Smooth muscle cell (in vitro differentiated cells): ENCODE measurements at regions not wholly inside any gene's neighbourhood (a gene's known extent, or its start where the extent isn't known, plus 50 kb on each side); places are given as distances from the start of the nearest gene placed in this dataset.

Experiments used
- DNase-seq: peaks from one replicate; lab custom pipeline; 2025; ENCODE audit not compliant: unreplicated experiment; lab: John Stamatoyannopoulos, UW
- H2AFZ ChIP-seq: fragments of 200-600 bp; sonication (generic); 2 replicates; pipeline ENCODE4 v1.6.0; 2016; ENCODE audit warnings: antibody characterized with exemption, low read depth, mild to moderate bottlenecking
- H3F3A ChIP-seq: fragments of 200-600 bp; sonication (generic); 2 replicates; pipeline ENCODE4 v1.6.0; 2017; ENCODE audit warnings: antibody characterized with exemption, low read depth
- H3K27ac ChIP-seq: fragments of 200-600 bp; sonication (generic); 2 replicates; pipeline ENCODE4 v1.5.1; 2016; ENCODE audit warnings: low read depth, mild to moderate bottlenecking
- H3K27me3 ChIP-seq: fragments of 200-600 bp; sonication (generic); 2 replicates; pipeline ENCODE4 v1.6.1; 2016; ENCODE audit warnings: low read depth, mild to moderate bottlenecking
- H3K36me3 ChIP-seq: fragments of 200-600 bp; sonication (generic); 2 replicates; pipeline ENCODE4 v1.5.1; 2016; ENCODE audit warnings: low read depth
- H3K4me1 ChIP-seq: fragments of 200-600 bp; sonication (generic); 2 replicates; pipeline ENCODE4 v1.5.1; 2016; ENCODE audit warnings: low read depth
- H3K4me2 ChIP-seq: fragments of 200-600 bp; sonication (generic); 2 replicates; pipeline ENCODE4 v1.6.0; 2016; ENCODE audit warnings: mild to moderate bottlenecking
- H3K4me3 ChIP-seq: fragments of 200-600 bp; sonication (generic); 2 replicates; pipeline ENCODE4 v1.5.1; 2016; ENCODE audit warnings: mild to moderate bottlenecking
- H3K79me2 ChIP-seq: fragments of 200-600 bp; sonication (generic); 2 replicates; pipeline ENCODE4 v1.6.0; 2016; ENCODE audit warnings: low read depth, mild to moderate bottlenecking
- H3K9ac ChIP-seq: fragments of 200-600 bp; sonication (generic); 2 replicates; pipeline ENCODE4 v1.6.0; 2016; ENCODE audit warnings: low read depth
- H3K9me3 ChIP-seq: fragments of 200-600 bp; sonication (generic); replicated peaks from 2 replicates; pipeline ENCODE4 v1.5.1; 2016; ENCODE audit warnings: low read depth
- H4K20me1 ChIP-seq: fragments of 200-600 bp; sonication (generic); 2 replicates; pipeline ENCODE4 v1.6.0; 2016; ENCODE audit warnings: low read depth
- WGBS: methylation state at CpG from one replicate; pipeline ENCODE4 v1.1.7; 2016; ENCODE audit warnings: low lambda C conversion rate; 5-methylcytosine and 5-hydroxymethylcytosine counted together
- TF ChIP-seq, protein P1 (sequence below): fragments of 200-600 bp; sonication (generic); IDR thresholded peaks from 2 replicates; pipeline ENCODE4 v1.5.1; 2017; ENCODE audit warnings: borderline replicate concordance, mild to moderate bottlenecking, antibody characterized with exemption; ENCODE audit not compliant: insufficient read depth, poor library complexity, severe bottlenecking

DNA sequence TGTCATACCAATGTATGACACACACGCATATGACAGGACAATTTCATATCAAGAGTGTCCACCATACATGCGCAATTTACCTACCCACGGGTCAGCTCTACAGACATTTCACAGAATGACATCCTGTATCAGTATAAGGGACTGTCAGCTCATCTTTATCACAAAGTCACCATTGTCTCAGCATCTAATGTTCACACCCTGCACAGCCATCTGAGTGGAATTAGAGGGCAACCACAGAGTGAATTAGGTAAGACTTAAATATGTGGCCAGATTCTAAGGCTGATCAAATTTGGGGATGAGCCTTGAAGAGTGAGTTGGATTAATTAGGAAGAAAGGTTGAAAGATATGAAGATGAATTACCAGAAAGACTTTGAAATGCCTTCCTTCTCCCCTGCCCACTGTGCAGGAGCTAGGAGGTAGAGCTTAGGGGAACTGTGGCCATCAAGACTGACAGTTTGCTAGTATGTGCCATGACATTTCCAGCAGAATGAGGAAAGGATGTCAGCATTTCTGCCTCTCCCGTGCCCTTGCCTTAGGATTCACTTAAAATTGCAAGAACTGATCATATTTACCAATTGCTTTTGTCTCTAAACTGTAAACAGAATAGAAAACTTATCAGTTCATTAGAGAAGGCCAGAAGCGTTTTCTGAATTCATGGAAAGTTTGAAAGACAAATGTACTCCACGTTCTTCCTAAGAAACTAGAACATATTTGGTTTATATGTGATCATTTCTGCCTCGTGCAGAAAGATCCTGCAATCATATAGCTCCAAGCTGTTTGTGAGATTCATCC lies 121.1 kb downstream of the DDX1 start:
- Histone ChIP-seq H3K9ac (no peak overlapping the region), H3F3A (no peaks in the 10 kb centered on the region), H3K79me2 (no peaks in the 10 kb centered on the region), H2AFZ (no peak overlapping the region), H3K9me3 (no peaks in the 10 kb centered on the region), H3K27ac (no peak overlapping the region), H3K36me3 (no peaks in the 10 kb centered on the region), H3K4me3 (no peak overlapping the region), H3K4me2 (no peak overlapping the region), H3K4me1 (no peaks in the 10 kb centered on the region), H4K20me1 (no peaks in the 10 kb centered on the region), H3K27me3 (no peaks in the 10 kb centered on the region)
- WGBS = 89% methylated on average over 7 of the region's 7 CpGs
- TF ChIP-seq, protein P1, sequence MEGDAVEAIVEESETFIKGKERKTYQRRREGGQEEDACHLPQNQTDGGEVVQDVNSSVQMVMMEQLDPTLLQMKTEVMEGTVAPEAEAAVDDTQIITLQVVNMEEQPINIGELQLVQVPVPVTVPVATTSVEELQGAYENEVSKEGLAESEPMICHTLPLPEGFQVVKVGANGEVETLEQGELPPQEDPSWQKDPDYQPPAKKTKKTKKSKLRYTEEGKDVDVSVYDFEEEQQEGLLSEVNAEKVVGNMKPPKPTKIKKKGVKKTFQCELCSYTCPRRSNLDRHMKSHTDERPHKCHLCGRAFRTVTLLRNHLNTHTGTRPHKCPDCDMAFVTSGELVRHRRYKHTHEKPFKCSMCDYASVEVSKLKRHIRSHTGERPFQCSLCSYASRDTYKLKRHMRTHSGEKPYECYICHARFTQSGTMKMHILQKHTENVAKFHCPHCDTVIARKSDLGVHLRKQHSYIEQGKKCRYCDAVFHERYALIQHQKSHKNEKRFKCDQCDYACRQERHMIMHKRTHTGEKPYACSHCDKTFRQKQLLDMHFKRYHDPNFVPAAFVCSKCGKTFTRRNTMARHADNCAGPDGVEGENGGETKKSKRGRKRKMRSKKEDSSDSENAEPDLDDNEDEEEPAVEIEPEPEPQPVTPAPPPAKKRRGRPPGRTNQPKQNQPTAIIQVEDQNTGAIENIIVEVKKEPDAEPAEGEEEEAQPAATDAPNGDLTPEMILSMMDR = no peak
- DNase-seq = no peak

DNA sequence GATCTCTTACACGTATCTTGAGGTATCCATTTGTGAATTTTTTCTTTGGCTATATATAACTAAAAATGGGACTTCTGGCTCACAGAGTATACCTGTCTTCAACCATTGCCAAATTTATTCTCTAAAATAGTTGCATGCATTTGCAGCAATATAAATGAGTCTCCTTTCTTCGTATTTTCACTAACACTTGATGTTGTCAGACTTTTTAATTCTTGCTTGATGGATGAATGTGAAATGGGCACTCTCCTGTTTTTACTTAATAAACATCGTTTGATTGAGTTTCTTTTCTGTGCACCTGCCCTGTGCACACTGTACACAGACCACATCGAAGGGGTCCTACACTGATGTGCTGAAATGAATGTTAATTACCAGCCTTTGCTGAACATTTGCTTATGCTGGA lies 121.8 kb downstream of the DDX1 start:
- Histone ChIP-seq H3K4me1 (no peaks in the 10 kb centered on the region), H3F3A (no peaks in the 10 kb centered on the region), H3K79me2 (no peaks in the 10 kb centered on the region), H2AFZ (no peak overlapping the region), H3K27ac (no peak overlapping the region), H3K4me2 (no peak overlapping the region), H3K4me3 (no peak overlapping the region), H3K36me3 (no peaks in the 10 kb centered on the region), H3K9ac (no peak overlapping the region), H3K27me3 (no peaks in the 10 kb centered on the region), H3K9me3 (no peaks in the 10 kb centered on the region), H4K20me1 (no peaks in the 10 kb centered on the region)
- 94% methylated on average over 4 of the region's 4 CpGs for WGBS
- TF ChIP-seq, protein P1 = no peak
- DNase-seq = no peak

DNA sequence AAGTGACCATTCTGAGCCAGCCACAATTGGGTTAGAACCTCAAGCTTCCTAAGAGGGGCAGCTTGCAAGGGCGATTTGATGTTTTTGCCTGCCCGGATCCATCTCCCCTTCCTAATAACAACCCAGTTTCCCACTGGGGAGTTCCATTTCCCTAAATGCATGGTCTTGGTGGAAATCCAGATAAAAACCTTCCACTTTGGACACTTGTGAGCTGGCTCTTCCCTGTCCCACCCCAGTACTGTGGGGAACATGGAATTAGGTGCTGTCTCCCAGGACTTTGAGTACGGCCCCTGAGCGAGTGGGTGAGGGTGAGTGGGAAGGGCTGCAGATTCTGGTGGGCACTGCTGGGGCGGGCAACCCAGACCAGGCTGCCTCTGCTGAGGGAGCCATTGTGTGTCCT lies 122.3 kb downstream of the DDX1 start:
- H3K4me1 ChIP-seq = no peaks in the 10 kb centered on the region
- no peaks in the 10 kb centered on the region for H3F3A ChIP-seq
- H3K9me3 ChIP-seq = no peaks in the 10 kb centered on the region
- DNase-seq = no peak
- no peak overlapping the region for H3K4me3 ChIP-seq
- H3K36me3 ChIP-seq = no peaks in the 10 kb centered on the region
- no peak overlapping the region for H3K4me2 ChIP-seq
- WGBS = 97% methylated on average over 5 of the region's 5 CpGs
- TF ChIP-seq, protein P1 = no peak
- no peaks in the 10 kb centered on the region for H3K79me2 ChIP-seq
- no peak overlapping the region for H2AFZ ChIP-seq
- H3K9ac ChIP-seq = no peak overlapping the region
- no peak overlapping the region for H3K27ac ChIP-seq
- H4K20me1 ChIP-seq = no peaks in the 10 kb centered on the region
- no peaks in the 10 kb centered on the region for H3K27me3 ChIP-seq

DNA sequence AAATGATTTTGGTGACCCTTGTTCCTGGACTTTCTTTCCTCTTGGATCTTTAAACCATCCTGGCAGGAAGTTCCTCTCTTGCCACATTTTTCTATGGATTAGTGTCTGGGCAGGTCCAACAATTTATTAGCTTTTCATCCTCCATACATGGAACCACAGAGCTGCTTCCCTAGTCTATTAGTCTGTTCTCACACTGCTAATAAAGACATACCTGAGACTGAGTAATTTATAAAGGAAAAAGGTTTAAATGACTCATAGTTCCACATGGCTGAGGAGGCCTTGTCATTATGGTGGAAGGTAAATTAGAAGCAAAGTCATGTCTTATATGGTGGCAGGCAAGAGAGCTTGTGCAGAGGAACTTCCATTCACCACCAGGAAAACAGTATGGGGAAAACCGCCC lies 122.9 kb downstream of the DDX1 start:
- Histone ChIP-seq H4K20me1 (no peaks in the 10 kb centered on the region), H3K4me2 (no peak overlapping the region), H3K9ac (no peak overlapping the region), H3K9me3 (no peaks in the 10 kb centered on the region), H3K79me2 (no peaks in the 10 kb centered on the region), H3K36me3 (no peaks in the 10 kb centered on the region), H3K27ac (no peak overlapping the region), H3K27me3 (no peaks in the 10 kb centered on the region), H3F3A (no peaks in the 10 kb centered on the region), H3K4me3 (no peak overlapping the region), H2AFZ (no peak overlapping the region), H3K4me1 (no peaks in the 10 kb centered on the region)
- 95% methylated on average over 1 of the region's 1 CpG for WGBS
- DNase-seq = no peak
- TF ChIP-seq, protein P1 = no peak
